Spleen (tissue), 7 donors: ENCODE measurements at regions not wholly inside any gene's neighbourhood (a gene's known extent, or its start where the extent isn't known, plus 50 kb on each side); places are given as distances from the start of the nearest gene placed in this dataset.

Source experiments
- CTCF ChIP-seq, 11 experiments: fragments of 200-600 bp in 7 of 11; fragments of 450-650 bp in 4 of 11; sonication (generic) in 4 of 11; IDR thresholded peaks in 8 of 11; conservative IDR thresholded peaks in 3 of 11; 1 replicate in 7 of 11; 2 replicates in 4 of 11; pipeline versions ENCODE4 v1.4.0 to v1.8.0; 2016 to 2021; ENCODE audit warnings: antibody characterized with exemption in 11 of 11, inconsistent platforms in 4 of 11, mild to moderate bottlenecking in 1 of 11
- POLR2A ChIP-seq, 3 donors: fragments of 450-650 bp; IDR thresholded peaks; one replicate each; pipeline ENCODE4 v1.5.1; 2017; ENCODE audit warnings: antibody characterized with exemption in 3 of 3, mild to moderate bottlenecking in 1 of 3
- donor health status: DM: no; HTN: no; CAD: no; lungs with moderate emphysema.
- donor health status: DM: no; HTN: no; CAD: no.
- donor health status: DM: no; HTN: no; CAD: no.

DNA sequence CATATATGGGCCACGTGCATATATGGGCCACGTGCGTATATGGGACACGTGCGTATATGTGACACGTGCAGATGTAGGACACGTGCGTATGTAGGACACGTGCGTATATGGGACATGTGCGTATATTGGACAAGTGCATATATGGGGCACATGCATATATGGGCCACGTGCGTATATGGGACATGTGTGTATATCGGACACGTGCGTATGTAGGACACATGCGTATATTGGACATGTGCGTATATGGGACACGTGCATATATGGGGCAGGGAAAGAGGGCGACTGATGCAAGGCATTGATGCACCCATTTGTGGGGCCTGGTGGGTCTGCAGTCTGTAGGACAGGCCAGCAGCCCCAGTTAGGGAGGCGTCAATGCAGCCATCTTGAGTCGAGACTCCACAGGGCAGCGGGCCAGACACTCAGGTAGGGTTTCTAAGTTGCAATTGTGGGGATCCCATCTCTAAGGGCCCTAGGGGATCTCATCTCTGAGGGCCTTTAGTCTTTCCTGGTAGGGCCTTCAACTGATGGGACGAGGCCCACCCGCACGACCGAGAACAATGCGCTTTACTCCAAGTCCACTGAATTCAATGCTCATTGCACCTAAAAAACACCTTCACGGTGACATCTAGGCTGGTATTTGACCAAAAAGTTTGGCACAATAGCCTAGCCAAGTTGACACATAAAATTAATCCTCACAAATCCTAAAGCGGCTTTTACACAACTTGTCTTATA, 92.3 kb upstream of the ZNF516 start:
- TF ChIP-seq CTCF (IDR thresholded peaks at IDR 0.05 in 8 of 11, conservative IDR thresholded peaks at IDR 0.05 in 3 of 11): no peak
- no peak for TF ChIP-seq POLR2A (IDR thresholded peaks at IDR 0.05)
